Rectal smooth muscle tissue (tissue), 1 donor: ENCODE measurements at regions not wholly inside any gene's neighbourhood (a gene's known extent, or its start where the extent isn't known, plus 50 kb on each side); places are given as distances from the start of the nearest gene placed in this dataset.

Experiments used
- H3K27ac ChIP-seq: one replicate; pipeline ENCODE4 v1.7.0; 2013; ENCODE audit warnings: low read depth, low read length, inconsistent platforms
- H3K27me3 ChIP-seq: one replicate; pipeline ENCODE4 v1.7.0; 2013; ENCODE audit warnings: low read length; ENCODE audit not compliant: control insufficient read depth, insufficient read depth
- H3K36me3 ChIP-seq: one replicate; pipeline ENCODE4 v1.7.0; 2013; ENCODE audit warnings: low read length; ENCODE audit not compliant: control insufficient read depth, insufficient read depth
- H3K4me1 ChIP-seq: one replicate; pipeline ENCODE4 v1.7.0; 2013; ENCODE audit warnings: low read length; ENCODE audit not compliant: control insufficient read depth, insufficient read depth
- H3K4me3 ChIP-seq: one replicate; pipeline ENCODE4 v1.7.0; 2013; ENCODE audit warnings: low read length
- H3K9ac ChIP-seq: one replicate; pipeline ENCODE4 v1.7.0; 2013; ENCODE audit warnings: low read length

- no peak overlapping the region for H3K4me3 ChIP-seq
- no peak overlapping the region for H3K9ac ChIP-seq
- H3K27ac ChIP-seq = no peak overlapping the region
These were observed 57.3 kb downstream of the KCNA4 start for GRCh38 chr11:29959488-29959887.

GRCh38 chr11:29957431-29957830 lies 59.4 kb downstream of the KCNA4 start:
- no peak overlapping the region for H3K4me3 ChIP-seq
- H3K4me1 ChIP-seq = no peaks in the 10 kb centered on the region
- H3K27ac ChIP-seq = no peak overlapping the region
- H3K27me3 ChIP-seq = no peaks in the 10 kb centered on the region
- no peak overlapping the region for H3K9ac ChIP-seq
- no peaks in the 10 kb centered on the region for H3K36me3 ChIP-seq

More at GRCh38 chr11:29959488-29959887, 57.3 kb downstream of the KCNA4 start:
- Histone ChIP-seq H3K4me1 (no peaks in the 10 kb centered on the region), H3K36me3 (no peaks in the 10 kb centered on the region), H3K27me3 (no peaks in the 10 kb centered on the region)

GRCh38 chr11:29956076-29956556 lies 60.7 kb downstream of the KCNA4 start:
- H3K36me3 ChIP-seq = no peaks in the 10 kb centered on the region
- H3K9ac ChIP-seq = no peak overlapping the region
- H3K27me3 ChIP-seq = no peaks in the 10 kb centered on the region
- no peak overlapping the region for H3K27ac ChIP-seq
- no peaks in the 10 kb centered on the region for H3K4me1 ChIP-seq
- H3K4me3 ChIP-seq = no peak overlapping the region

GRCh38 chr11:29943347-29943746 lies 73.5 kb downstream of the KCNA4 start:
- no peaks in the 10 kb centered on the region for H3K27me3 ChIP-seq
- H3K9ac ChIP-seq = no peak overlapping the region
- no peak overlapping the region for H3K4me3 ChIP-seq
- H3K27ac ChIP-seq = no peak overlapping the region
- no peaks in the 10 kb centered on the region for H3K36me3 ChIP-seq
- H3K4me1 ChIP-seq = no peaks in the 10 kb centered on the region

- no peak overlapping the region for H3K4me3 ChIP-seq
- no peaks in the 10 kb centered on the region for H3K4me1 ChIP-seq
- H3K36me3 ChIP-seq = no peaks in the 10 kb centered on the region
- H3K27me3 ChIP-seq = no peaks in the 10 kb centered on the region
- H3K27ac ChIP-seq = no peak overlapping the region
- no peak overlapping the region for H3K9ac ChIP-seq
These were observed 79.3 kb downstream of the KCNA4 start for GRCh38 chr11:29937526-29937925.

GRCh38 chr11:29934115-29934638 lies 82.7 kb downstream of the KCNA4 start:
- Histone ChIP-seq H3K36me3 (no peaks in the 10 kb centered on the region), H3K4me1 (no peaks in the 10 kb centered on the region), H3K27ac (no peak overlapping the region), H3K4me3 (no peak overlapping the region), H3K27me3 (no peaks in the 10 kb centered on the region), H3K9ac (no peak overlapping the region)

DNA sequence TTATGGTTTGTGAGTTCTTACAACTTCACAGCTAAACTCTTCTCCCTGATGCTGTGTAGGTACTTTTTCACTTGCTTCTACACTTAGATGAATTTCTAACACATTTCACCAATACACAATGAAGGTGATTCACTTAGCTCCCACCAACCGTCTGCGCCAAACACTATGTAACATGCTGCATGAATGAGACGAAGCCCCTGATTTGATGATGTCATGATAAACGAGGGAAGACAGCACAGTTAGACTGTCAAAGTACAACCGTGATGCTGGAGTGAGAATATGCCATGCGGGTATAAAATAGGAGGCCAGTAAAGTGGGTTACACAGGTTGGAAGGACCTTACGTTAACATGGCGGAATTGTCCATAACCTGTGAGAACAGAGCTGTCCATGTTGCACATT lies 100.8 kb downstream of the KCNA4 start:
- Histone ChIP-seq H3K27me3 (no peaks in the 10 kb centered on the region), H3K4me1 (no peaks in the 10 kb centered on the region), H3K9ac (no peak overlapping the region), H3K36me3 (no peaks in the 10 kb centered on the region), H3K27ac (no peak overlapping the region), H3K4me3 (no peak overlapping the region)

- no peaks in the 10 kb centered on the region for H3K4me1 ChIP-seq
- H3K9ac ChIP-seq = no peak overlapping the region
- no peaks in the 10 kb centered on the region for H3K27me3 ChIP-seq
- no peak overlapping the region for H3K27ac ChIP-seq
- H3K36me3 ChIP-seq = no peaks in the 10 kb centered on the region
- no peak overlapping the region for H3K4me3 ChIP-seq
These were observed 102.5 kb downstream of the KCNA4 start for GRCh38 chr11:29914203-29914930.

DNA sequence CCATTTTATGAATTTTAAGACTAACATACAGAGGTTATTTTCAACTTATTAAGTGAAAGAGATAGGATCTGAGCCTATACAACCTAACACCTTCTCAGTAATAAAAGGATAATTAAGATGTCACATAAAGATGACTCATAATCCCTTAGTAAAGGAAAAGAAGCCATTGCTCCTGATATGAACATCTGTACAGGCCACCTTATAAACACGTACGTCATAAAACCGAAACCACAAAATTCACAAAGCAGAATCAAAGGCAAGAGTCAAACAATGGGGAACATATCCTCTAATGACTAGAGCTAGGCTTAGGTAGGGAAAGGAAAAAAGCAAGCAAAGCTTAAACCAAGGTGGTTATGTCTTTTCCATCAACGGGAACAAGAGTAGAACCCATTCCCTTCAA lies 103.5 kb downstream of the KCNA4 start:
- no peak overlapping the region for H3K9ac ChIP-seq
- no peak overlapping the region for H3K4me3 ChIP-seq

DNA sequence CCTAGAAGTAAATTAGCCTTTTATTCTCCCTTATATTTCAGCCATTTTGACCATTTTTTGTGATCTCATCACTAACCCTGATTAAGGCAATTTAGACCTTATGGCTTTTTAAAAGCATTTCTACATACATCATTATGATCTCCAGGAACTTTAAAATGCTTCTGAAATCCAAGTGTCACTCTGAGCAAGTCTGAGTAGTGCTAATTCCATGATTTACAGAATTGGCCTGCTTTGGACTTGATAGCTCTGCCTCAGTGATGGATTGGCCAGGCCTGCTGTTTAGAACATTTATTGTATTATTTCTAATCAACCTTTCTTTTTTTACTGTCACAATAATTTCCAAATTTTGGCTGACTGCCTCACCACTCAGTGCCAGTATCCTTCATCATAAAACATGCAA lies 116.4 kb downstream of the KCNA4 start:
- no peak overlapping the region for H3K4me3 ChIP-seq
- no peaks in the 10 kb centered on the region for H3K36me3 ChIP-seq
- H3K9ac ChIP-seq = no peak overlapping the region
- no peak overlapping the region for H3K27ac ChIP-seq
- H3K4me1 ChIP-seq = no peaks in the 10 kb centered on the region
- no peaks in the 10 kb centered on the region for H3K27me3 ChIP-seq

More for the DNA sequence above, 103.5 kb downstream of the KCNA4 start:
- Histone ChIP-seq H3K27me3 (no peaks in the 10 kb centered on the region), H3K27ac (no peak overlapping the region), H3K4me1 (no peaks in the 10 kb centered on the region), H3K36me3 (no peaks in the 10 kb centered on the region)

DNA sequence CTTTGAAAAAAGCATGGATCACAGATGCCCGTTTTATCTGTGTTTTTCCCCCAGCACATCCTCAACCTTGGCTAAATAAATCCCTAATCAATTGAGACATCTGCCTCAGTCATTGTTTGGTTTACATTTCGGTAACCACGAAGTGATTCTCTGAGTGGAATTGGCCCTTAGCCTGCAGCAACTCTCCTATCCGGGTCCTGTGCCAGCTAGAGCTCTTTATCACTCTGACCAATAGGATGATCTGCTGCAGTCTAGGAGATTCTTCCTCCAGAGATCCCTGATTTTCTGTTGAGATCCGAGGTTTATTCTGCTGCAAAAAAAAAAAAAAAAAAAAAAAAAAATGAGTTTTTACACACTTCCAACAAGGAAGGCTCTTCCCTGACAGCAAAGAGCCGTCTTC lies 137.3 kb downstream of the KCNA4 start:
- Histone ChIP-seq H3K36me3 (no peaks in the 10 kb centered on the region), H3K4me1 (no peaks in the 10 kb centered on the region), H3K27me3 (no peaks in the 10 kb centered on the region), H3K4me3 (no peak overlapping the region), H3K27ac (no peak overlapping the region), H3K9ac (no peak overlapping the region)

DNA sequence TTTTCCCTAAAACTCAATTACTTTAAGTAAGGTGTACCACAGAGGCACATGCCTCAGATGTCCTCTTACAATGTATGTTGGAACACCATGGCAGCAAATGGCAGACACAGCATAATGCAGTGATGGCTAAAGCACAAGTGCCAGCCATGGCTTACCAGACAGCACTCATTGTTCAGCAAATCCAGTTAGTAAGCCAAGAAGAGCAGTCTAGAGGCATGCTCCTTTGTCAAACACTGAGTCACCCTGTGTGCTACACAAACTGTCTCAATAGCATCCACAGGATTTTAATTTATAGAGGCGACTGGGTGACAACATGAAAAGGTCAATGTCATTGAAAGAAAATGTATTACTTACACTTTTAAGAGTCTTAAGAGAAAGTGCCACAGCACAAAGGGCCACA lies 140.6 kb downstream of the KCNA4 start:
- H3K4me3 ChIP-seq = no peak overlapping the region
- H3K4me1 ChIP-seq = no peaks in the 10 kb centered on the region
- H3K9ac ChIP-seq = no peak overlapping the region
- no peaks in the 10 kb centered on the region for H3K36me3 ChIP-seq
- no peak overlapping the region for H3K27ac ChIP-seq
- no peaks in the 10 kb centered on the region for H3K27me3 ChIP-seq

- no peaks in the 10 kb centered on the region for H3K36me3 ChIP-seq
- no peaks in the 10 kb centered on the region for H3K4me1 ChIP-seq
- H3K4me3 ChIP-seq = no peak overlapping the region
- H3K27ac ChIP-seq = no peak overlapping the region
- no peak overlapping the region for H3K9ac ChIP-seq
- no peaks in the 10 kb centered on the region for H3K27me3 ChIP-seq
These were observed 169.6 kb downstream of the KCNA4 start for GRCh38 chr11:29847219-29847618.
